GM12878 (cell line): ENCODE measurements at regions not wholly inside any gene's neighbourhood (a gene's known extent, or its start where the extent isn't known, plus 50 kb on each side); places are given as distances from the start of the nearest gene placed in this dataset.

Experiments used
- ATAC-seq: fragments of 200-7000 bp; cut with Tn5 transposase; 3 replicates; pipeline ENCODE4 v1.9.1; 2020; ENCODE audit warnings: mild to moderate bottlenecking, moderate library complexity
- BruUV-seq: library from RNA; stranded (reverse); fragments of 400-500 nt; replicated peaks from 2 replicates; lab custom pipeline; 2021; lab: Mats Ljungman, UMichigan
- CTCF ChIA-PET: fragments of 300-600 bp; sonication (Branson Sonifier 250); formaldehyde crosslinking; extraction: SDS; loops from one replicate; lab custom pipeline; 2021; ENCODE audit warnings: inconsistent platforms; lab: Yijun Ruan, JAX
- POLR2A ChIA-PET: fragments of 350-600 bp; formaldehyde crosslinking; extraction: SDS; loops from one replicate; lab custom pipeline; 2021; ENCODE audit warnings: inconsistent platforms; lab: Charles Lee
- RAD21 ChIA-PET: fragments of 300-600 bp; sonication (Branson Sonifier 250); formaldehyde crosslinking; loops from one replicate; lab custom pipeline; 2023; ENCODE audit warnings: antibody characterized with exemption; ENCODE audit not compliant: unreplicated experiment; lab: Charles Lee
- SMC1A ChIA-PET: fragments of 300-600 bp; sonication (Branson Sonifier 250); formaldehyde crosslinking; loops from one replicate; lab custom pipeline; 2023; ENCODE audit not compliant: unreplicated experiment, uncharacterized antibody; lab: Charles Lee
- DNase-seq: peaks from one replicate; pipeline ENCODE4 v3.0.0-alpha.2; 2011; ENCODE audit warnings: low read depth, low spot score
- FAIRE-seq: peaks from 3 replicates; lab custom pipeline; 2011; peaks lifted over from hg19 to GRCh38; lab: Jason Lieb, UNC
- H2AFZ ChIP-seq: 2 replicates; pipeline ENCODE4 v1.6.0; 2011; ENCODE audit warnings: low read depth, low read length, control low read depth; ENCODE audit not compliant: control insufficient read depth
- H3K27ac ChIP-seq: 2 replicates; pipeline ENCODE4 v1.5.1; 2011; ENCODE audit warnings: control low read depth; ENCODE audit not compliant: control insufficient read depth, insufficient read depth
- H3K27me3 ChIP-seq, 2 experiments: replicated peaks in 1 of 2; 2 replicates each; pipeline versions ENCODE4 v1.6.0 to v1.6.1; 2011; ENCODE audit warnings: low read length in 1 of 2; ENCODE audit not compliant: control insufficient read depth in 2 of 2, insufficient read depth in 2 of 2
- H3K36me3 ChIP-seq, 2 experiments: 2 replicates each; pipeline ENCODE4 v1.5.1; 2011; ENCODE audit warnings: low read length in 1 of 2; ENCODE audit not compliant: control insufficient read depth in 2 of 2, insufficient read depth in 2 of 2
- H3K4me1 ChIP-seq: 2 replicates; pipeline ENCODE4 v1.6.1; 2011; ENCODE audit warnings: mild to moderate bottlenecking, low read length, moderate library complexity, mixed read lengths; ENCODE audit not compliant: control insufficient read depth, insufficient read depth
- H3K4me2 ChIP-seq: 2 replicates; pipeline ENCODE4 v1.6.0; 2011; ENCODE audit warnings: control low read depth; ENCODE audit not compliant: control insufficient read depth, insufficient read depth
- H3K4me3 ChIP-seq: fragments of 200-600 bp; sonication (generic); 2 replicates; pipeline ENCODE4 v1.5.1; 2016
- H3K79me2 ChIP-seq: 2 replicates; pipeline ENCODE4 v1.6.0; 2011; ENCODE audit warnings: low read length; ENCODE audit not compliant: control insufficient read depth, insufficient read depth
- H3K9ac ChIP-seq: 2 replicates; pipeline ENCODE4 v1.8.0; 2011; ENCODE audit warnings: low read length, control low read depth, mixed read lengths; ENCODE audit not compliant: control insufficient read depth, insufficient read depth
- H3K9me3 ChIP-seq: replicated peaks from 3 replicates; pipeline ENCODE4 v1.5.1; 2011; ENCODE audit warnings: mild to moderate bottlenecking, low read length; ENCODE audit not compliant: control insufficient read depth, insufficient read depth
- H4K20me1 ChIP-seq: 2 replicates; pipeline ENCODE4 v1.6.0; 2011; ENCODE audit not compliant: control insufficient read depth, insufficient read depth
- BACH1 ChIP-seq: fragments of 450-650 bp; IDR thresholded peaks from 2 replicates; pipeline ENCODE4 v1.6.1; 2017; ENCODE audit warnings: mild to moderate bottlenecking, borderline replicate concordance
- BCLAF1 ChIP-seq: fragments of 450-650 bp; IDR thresholded peaks from 2 replicates; pipeline ENCODE4 v1.6.1; 2017; ENCODE audit warnings: antibody characterized with exemption, mild to moderate bottlenecking, moderate library complexity
- IRF3 ChIP-seq: fragments of 450-650 bp; IDR thresholded peaks from 2 replicates; pipeline ENCODE4 v1.6.1; 2014; ENCODE audit warnings: mild to moderate bottlenecking
- NR2C2 ChIP-seq: IDR thresholded peaks from 2 replicates; pipeline ENCODE4 v1.6.1; 2011; ENCODE audit warnings: borderline replicate concordance, low read depth; ENCODE audit not compliant: control insufficient read depth, insufficient read length
- NRF1 ChIP-seq: conservative IDR thresholded peaks from 2 replicates; pipeline ENCODE4 v1.6.1; 2011; ENCODE audit warnings: mild to moderate bottlenecking, low read depth, low read length, improper control_type of control experiment
- SUPT20H ChIP-seq: IDR thresholded peaks from 2 replicates; pipeline ENCODE4 v1.6.1; 2011; ENCODE audit warnings: low read depth, mild to moderate bottlenecking, low read length, moderate library complexity, borderline replicate concordance; ENCODE audit not compliant: control insufficient read depth
- ZBTB11 ChIP-seq: fragments of 450-650 bp; formaldehyde crosslinking; IDR thresholded peaks from 2 replicates; pipeline ENCODE4 v1.5.0; 2022; ENCODE audit warnings: mild to moderate bottlenecking, missing genetic modification characterization
- WGBS: methylation state at CpG from one replicate; pipeline ENCODE4 v1.1.6; 2016; ENCODE audit warnings: low lambda C conversion rate; ENCODE audit not compliant: insufficient replicate concordance, insufficient coverage; ENCODE audit errors: missing lambda C conversion rate; 5-methylcytosine and 5-hydroxymethylcytosine counted together
- in situ Hi-C: fragments of 300-500 bp; cut with MboI; formaldehyde crosslinking; loops from 9 replicates; pipeline ENCODE4 v1.14.3; 2018; ENCODE audit warnings: mixed read lengths
- intact Hi-C: fragments of 100-400 bp; cut with micrococcal nuclease; formaldehyde crosslinking; loops from one replicate; pipeline ENCODE4 v1.14.2; 2022; ENCODE audit not compliant: unreplicated experiment
- TF ChIP-seq, protein P1 (sequence below): fragments of 450-650 bp; IDR thresholded peaks from 2 replicates; pipeline ENCODE4 v1.6.1; 2016; ENCODE audit warnings: mild to moderate bottlenecking, moderate library complexity, borderline replicate concordance
- TF ChIP-seq, protein P2 (sequence below): fragments of 150-350 bp; IDR thresholded peaks from 2 replicates; pipeline ENCODE4 v1.6.1; 2014; ENCODE audit warnings: mild to moderate bottlenecking, low read depth, low read length

DNA sequence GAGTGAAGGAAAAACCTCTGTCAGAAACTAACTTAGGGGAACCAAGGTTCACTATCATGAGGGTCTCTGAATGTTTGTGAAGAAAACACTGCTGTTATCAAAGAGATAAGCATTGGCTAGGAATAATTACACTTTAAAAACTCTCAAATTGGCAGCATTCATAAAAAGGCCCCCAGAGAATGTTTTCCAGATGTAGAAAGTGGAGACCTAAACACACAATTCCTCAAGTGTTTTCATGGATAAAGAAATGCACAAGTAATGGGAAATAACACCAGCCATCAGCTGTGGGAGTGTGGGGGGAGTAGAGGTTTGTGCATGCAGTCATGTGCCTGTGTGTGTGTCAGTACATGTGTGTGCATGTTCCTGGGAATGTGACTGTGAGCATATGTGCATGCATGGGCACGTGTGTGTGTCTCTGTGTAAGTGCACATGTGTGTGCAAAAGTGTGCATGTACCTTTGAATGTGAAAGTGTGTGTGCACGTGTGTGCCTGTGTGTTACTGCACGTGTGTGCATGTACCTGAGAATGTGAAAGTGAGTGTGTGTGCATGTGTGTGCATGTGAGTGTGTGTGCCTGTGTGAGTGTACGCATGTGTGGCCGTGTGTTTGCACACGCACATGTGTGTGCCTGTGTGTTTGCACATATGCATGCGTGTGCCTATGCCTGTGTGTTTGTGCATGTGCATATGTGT is 854.3 kb upstream of the SALL3 start:
- in situ Hi-C loops, result no loop called here
- Histone ChIP-seq H2AFZ (no peak overlapping the region), H3K4me1 (no peaks in the 10 kb centered on the region), H3K4me3 (no peak overlapping the region), H3K9me3 (peaks cover 2% of the 10 kb centered on the region; the same call in 1 of the 3 replicates), H3K79me2 (no peaks in the 10 kb centered on the region), H4K20me1 (no peaks in the 10 kb centered on the region), H3K27me3 (no peaks in the 10 kb centered on the region), H3K27ac (no peak overlapping the region), H3K9ac (no peak overlapping the region), H3K4me2 (no peak overlapping the region), H3K36me3 (no peaks in the 10 kb centered on the region)
- FAIRE-seq, result no peak
- no peak for DNase-seq
- no peak for ATAC-seq
- BruUV-seq, result no TSS peak
- CTCF ChIA-PET, result no interaction called here
- SMC1A ChIA-PET, result no interaction called here
- RAD21 ChIA-PET, result no interaction called here
- intact Hi-C loops, result no loop called here
- 51% methylated on average over 7 of the region's 7 CpGs for WGBS
- POLR2A ChIA-PET, result no interaction called here
- no peak for TF ChIP-seq ZBTB11 (CRISPR knock-in tag)
- no peak for TF ChIP-seq BACH1
- TF ChIP-seq, protein P1, sequence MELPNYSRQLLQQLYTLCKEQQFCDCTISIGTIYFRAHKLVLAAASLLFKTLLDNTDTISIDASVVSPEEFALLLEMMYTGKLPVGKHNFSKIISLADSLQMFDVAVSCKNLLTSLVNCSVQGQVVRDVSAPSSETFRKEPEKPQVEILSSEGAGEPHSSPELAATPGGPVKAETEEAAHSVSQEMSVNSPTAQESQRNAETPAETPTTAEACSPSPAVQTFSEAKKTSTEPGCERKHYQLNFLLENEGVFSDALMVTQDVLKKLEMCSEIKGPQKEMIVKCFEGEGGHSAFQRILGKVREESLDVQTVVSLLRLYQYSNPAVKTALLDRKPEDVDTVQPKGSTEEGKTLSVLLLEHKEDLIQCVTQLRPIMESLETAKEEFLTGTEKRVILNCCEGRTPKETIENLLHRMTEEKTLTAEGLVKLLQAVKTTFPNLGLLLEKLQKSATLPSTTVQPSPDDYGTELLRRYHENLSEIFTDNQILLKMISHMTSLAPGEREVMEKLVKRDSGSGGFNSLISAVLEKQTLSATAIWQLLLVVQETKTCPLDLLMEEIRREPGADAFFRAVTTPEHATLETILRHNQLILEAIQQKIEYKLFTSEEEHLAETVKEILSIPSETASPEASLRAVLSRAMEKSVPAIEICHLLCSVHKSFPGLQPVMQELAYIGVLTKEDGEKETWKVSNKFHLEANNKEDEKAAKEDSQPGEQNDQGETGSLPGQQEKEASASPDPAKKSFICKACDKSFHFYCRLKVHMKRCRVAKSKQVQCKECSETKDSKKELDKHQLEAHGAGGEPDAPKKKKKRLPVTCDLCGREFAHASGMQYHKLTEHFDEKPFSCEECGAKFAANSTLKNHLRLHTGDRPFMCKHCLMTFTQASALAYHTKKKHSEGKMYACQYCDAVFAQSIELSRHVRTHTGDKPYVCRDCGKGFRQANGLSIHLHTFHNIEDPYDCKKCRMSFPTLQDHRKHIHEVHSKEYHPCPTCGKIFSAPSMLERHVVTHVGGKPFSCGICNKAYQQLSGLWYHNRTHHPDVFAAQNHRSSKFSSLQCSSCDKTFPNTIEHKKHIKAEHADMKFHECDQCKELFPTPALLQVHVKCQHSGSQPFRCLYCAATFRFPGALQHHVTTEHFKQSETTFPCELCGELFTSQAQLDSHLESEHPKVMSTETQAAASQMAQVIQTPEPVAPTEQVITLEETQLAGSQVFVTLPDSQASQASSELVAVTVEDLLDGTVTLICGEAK, result no peak
- TF ChIP-seq BCLAF1, result no peak
- no peak for TF ChIP-seq NR2C2
- no peak for TF ChIP-seq IRF3
- TF ChIP-seq, protein P2, sequence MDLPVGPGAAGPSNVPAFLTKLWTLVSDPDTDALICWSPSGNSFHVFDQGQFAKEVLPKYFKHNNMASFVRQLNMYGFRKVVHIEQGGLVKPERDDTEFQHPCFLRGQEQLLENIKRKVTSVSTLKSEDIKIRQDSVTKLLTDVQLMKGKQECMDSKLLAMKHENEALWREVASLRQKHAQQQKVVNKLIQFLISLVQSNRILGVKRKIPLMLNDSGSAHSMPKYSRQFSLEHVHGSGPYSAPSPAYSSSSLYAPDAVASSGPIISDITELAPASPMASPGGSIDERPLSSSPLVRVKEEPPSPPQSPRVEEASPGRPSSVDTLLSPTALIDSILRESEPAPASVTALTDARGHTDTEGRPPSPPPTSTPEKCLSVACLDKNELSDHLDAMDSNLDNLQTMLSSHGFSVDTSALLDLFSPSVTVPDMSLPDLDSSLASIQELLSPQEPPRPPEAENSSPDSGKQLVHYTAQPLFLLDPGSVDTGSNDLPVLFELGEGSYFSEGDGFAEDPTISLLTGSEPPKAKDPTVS, result no peak
- TF ChIP-seq NRF1, result no peak
- no peak for TF ChIP-seq SUPT20H
